Body of pancreas (tissue), 4 donors: ENCODE measurements at regions not wholly inside any gene's neighbourhood (a gene's known extent, or its start where the extent isn't known, plus 50 kb on each side); places are given as distances from the start of the nearest gene placed in this dataset.

Experiments
- ATAC-seq: fragments of 150-250 bp; one replicate; pipeline ENCODE4 v1.9.1; 2016
- DNase-seq, 4 donors: peaks; one replicate each; pipeline ENCODE4 v3.0.0-alpha.2; 2019
- H3K27ac ChIP-seq, 4 donors: fragments of 200-600 bp; sonication (generic); 1 replicate in 3 of 4; 2 replicates in 1 of 4; pipeline versions ENCODE4 v1.5.1 to v1.6.1; 2016 to 2019; ENCODE audit warnings: mild to moderate bottlenecking in 1 of 4, mixed read lengths in 1 of 4, moderate library complexity in 1 of 4
- H3K27me3 ChIP-seq, 2 donors: fragments of 200-600 bp; sonication (generic); one replicate each; pipeline ENCODE4 v1.6.0; 2016; ENCODE audit warnings: mild to moderate bottlenecking in 1 of 2
- H3K36me3 ChIP-seq, 2 donors: fragments of 200-600 bp; sonication (generic); replicated peaks in 1 of 2; 2 replicates each; pipeline ENCODE4 v1.5.1; 2016; ENCODE audit warnings: low read depth in 2 of 2; ENCODE audit not compliant: insufficient read depth in 1 of 2
- H3K4me1 ChIP-seq: fragments of 200-600 bp; sonication (generic); one replicate; pipeline ENCODE4 v1.6.0; 2016
- H3K4me3 ChIP-seq, 2 donors: fragments of 200-600 bp; sonication (generic); 1 replicate in 1 of 2; 2 replicates in 1 of 2; pipeline ENCODE4 v1.5.1; 2016 to 2019
- H3K9me3 ChIP-seq, 3 donors: fragments of 200-600 bp; sonication (generic); 1 replicate in 2 of 3; 2 replicates in 1 of 3; pipeline ENCODE4 v1.5.1; 2016
- POLR2A ChIP-seq, 3 donors: fragments of 450-650 bp; IDR thresholded peaks; one replicate each; pipeline ENCODE4 v1.6.1; 2016; ENCODE audit warnings: antibody characterized with exemption in 3 of 3, mild to moderate bottlenecking in 2 of 3
- WGBS, 2 donors: methylation state at CpG; one replicate each; pipeline ENCODE4 v1.1.5; 2017; 5-methylcytosine and 5-hydroxymethylcytosine counted together
- intact Hi-C: fragments of 100-400 bp; cut with DNase I; formaldehyde crosslinking; loops from one replicate; pipeline ENCODE4 v1.15.1; 2023
- TF ChIP-seq, protein P1 (sequence below), 7 experiments: fragments of 450-650 bp in 4 of 7; fragments of 200-600 bp in 3 of 7; sonication (generic) in 3 of 7; IDR thresholded peaks; one replicate each; pipeline ENCODE4 v1.5.1; 2016 to 2019; ENCODE audit warnings: antibody characterized with exemption in 7 of 7

DNA sequence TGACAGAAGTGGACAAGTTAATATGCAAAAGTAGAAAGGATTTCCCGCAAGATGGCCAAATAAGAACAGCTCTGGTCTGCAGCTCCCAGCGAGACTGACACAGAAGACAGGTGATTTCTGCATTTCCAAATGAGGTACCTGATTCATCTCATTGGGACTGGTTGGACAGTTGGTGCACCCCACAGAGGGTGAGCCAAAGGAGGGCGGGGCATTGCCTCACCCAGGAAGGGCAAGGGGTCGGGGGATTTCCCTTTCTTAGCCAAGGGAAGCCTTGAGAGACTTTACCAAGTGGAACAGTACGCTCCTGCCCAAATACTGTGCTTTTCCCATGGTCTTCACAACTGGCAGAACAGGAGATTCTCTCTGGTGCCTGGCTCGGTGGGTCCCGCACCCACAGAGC lies 191.3 kb downstream of the ALG10B start:
- no peaks in the 10 kb centered on the region for H3K9me3 ChIP-seq
- ATAC-seq (no peak), DNase-seq (no peak)
- TF ChIP-seq, protein P1, sequence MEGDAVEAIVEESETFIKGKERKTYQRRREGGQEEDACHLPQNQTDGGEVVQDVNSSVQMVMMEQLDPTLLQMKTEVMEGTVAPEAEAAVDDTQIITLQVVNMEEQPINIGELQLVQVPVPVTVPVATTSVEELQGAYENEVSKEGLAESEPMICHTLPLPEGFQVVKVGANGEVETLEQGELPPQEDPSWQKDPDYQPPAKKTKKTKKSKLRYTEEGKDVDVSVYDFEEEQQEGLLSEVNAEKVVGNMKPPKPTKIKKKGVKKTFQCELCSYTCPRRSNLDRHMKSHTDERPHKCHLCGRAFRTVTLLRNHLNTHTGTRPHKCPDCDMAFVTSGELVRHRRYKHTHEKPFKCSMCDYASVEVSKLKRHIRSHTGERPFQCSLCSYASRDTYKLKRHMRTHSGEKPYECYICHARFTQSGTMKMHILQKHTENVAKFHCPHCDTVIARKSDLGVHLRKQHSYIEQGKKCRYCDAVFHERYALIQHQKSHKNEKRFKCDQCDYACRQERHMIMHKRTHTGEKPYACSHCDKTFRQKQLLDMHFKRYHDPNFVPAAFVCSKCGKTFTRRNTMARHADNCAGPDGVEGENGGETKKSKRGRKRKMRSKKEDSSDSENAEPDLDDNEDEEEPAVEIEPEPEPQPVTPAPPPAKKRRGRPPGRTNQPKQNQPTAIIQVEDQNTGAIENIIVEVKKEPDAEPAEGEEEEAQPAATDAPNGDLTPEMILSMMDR (IDR thresholded peaks at IDR 0.05) = no peak
- no peak for TF ChIP-seq POLR2A (IDR thresholded peaks at IDR 0.05)
- H3K27me3 ChIP-seq = no peaks in the 10 kb centered on the region
- 70 to 73% methylated on average over 6 to 7 of the region's 7 CpGs for WGBS, 2 donors
- intact Hi-C loops = no loop called here
- H3K4me3 ChIP-seq = no peak overlapping the region
- no peaks in the 10 kb centered on the region for H3K36me3 ChIP-seq
- no peaks in the 10 kb centered on the region for H3K4me1 ChIP-seq
- no peak overlapping the region for H3K27ac ChIP-seq

DNA sequence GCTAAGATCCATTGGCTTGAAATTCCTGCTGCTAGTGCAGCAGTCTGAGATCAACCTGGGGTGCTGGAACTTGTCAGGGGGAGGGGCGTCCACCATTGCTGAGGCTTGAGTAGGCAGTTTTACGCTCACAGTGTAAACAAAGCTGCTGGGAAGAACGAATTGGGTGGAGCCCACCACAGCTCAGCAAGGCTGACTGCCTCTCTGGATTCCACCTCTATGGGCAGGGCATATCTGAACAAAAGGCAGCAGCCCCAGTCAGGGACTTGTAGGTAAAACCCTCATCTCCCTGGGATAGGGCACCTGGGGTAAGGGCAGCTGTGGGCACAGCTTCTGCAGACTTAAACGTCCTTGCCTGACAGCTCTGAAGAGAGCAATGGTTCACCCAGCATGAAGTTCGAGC lies 191.7 kb downstream of the ALG10B start:
- 20 to 28% methylated on average over 1 to 5 of the region's 5 CpGs for WGBS, 2 donors
- H3K9me3 ChIP-seq = no peaks in the 10 kb centered on the region
- no peak for DNase-seq
- no peak for ATAC-seq
- TF ChIP-seq POLR2A (IDR thresholded peaks at IDR 0.05) = no peak
- TF ChIP-seq, protein P1 (IDR thresholded peaks at IDR 0.05) = no peak
- H3K36me3 ChIP-seq = no peaks in the 10 kb centered on the region
- no peaks in the 10 kb centered on the region for H3K27me3 ChIP-seq
- no peak overlapping the region for H3K27ac ChIP-seq
- H3K4me3 ChIP-seq = no peak overlapping the region
- intact Hi-C loops = no loop called here
- no peaks in the 10 kb centered on the region for H3K4me1 ChIP-seq

DNA sequence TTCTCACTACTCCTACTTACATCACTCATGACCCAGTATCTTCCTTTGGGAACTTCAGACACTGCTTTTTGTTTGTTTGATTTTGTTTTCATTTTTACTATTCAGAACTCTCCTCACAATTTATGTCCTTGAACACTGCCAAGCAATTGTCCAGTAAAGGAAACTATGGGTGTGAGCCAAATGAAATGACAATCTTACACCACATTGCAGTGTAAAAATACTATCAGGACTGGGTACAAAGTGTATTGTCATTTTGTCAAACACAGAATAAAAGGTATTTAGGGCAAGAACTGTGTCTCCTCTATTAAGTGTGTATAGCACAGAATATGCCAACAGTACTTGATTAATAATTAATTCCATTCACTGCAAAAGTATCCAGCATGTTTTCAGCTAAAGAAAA lies 199.3 kb downstream of the ALG10B start:
- Histone ChIP-seq H3K4me3 (no peak overlapping the region), H3K4me1 (no peaks in the 10 kb centered on the region), H3K27ac (no peak overlapping the region), H3K9me3 (no peaks in the 10 kb centered on the region), H3K36me3 (no peaks in the 10 kb centered on the region), H3K27me3 (no peaks in the 10 kb centered on the region)
- ATAC-seq (no peak), DNase-seq (no peak)
- TF ChIP-seq, protein P1 (IDR thresholded peaks at IDR 0.05) = no peak
- intact Hi-C loops = no loop called here

DNA sequence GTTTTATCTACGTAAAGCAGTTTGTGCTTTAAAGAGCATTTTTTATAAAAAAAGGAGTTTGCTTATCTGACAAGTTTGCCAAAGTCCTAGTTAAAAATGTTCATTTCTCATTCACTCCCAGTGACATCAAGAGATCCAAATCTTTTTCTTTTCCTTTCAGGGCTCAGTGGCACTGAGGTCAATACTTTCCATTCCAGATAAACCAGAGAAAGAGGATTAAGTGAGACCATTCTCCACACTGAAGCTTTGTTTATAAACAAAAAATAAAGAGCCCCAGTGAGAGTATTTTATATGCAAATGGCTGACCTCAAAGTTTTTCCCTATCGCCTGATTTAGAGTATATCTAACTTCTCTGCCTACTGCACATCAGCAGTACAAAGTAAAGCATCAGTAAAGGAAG lies 199.8 kb downstream of the ALG10B start:
- Histone ChIP-seq H3K4me3 (no peak overlapping the region), H3K27me3 (no peaks in the 10 kb centered on the region), H3K4me1 (no peaks in the 10 kb centered on the region), H3K9me3 (no peaks in the 10 kb centered on the region), H3K27ac (no peak overlapping the region), H3K36me3 (no peaks in the 10 kb centered on the region)
- ATAC-seq (no peak), DNase-seq (no peak)
- TF ChIP-seq POLR2A (IDR thresholded peaks at IDR 0.05) = no peak
- TF ChIP-seq, protein P1 (IDR thresholded peaks at IDR 0.05) = no peak
- intact Hi-C loops = no loop called here
- WGBS, 2 donors = 13 to 21% methylated on average over 2 of the region's 2 CpGs

DNA sequence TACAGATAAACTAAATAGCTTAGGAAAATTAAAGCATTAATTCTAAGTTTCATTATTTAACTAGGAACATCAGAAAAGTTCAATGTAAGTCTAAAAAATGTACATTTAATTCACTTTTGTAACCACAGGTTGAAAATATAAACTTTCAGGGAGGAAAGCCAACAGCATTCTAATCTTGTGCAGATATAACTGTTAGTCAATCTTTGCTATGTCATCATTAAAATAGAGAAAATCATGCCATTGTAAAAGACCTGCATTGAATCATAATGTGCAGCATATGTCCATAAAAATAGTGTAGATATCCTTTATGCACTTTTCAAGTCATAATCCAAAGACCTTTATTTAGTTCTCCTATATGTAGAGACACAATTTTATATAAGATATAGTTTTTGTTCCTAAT lies 207.3 kb downstream of the ALG10B start:
- Histone ChIP-seq H3K9me3 (no peaks in the 10 kb centered on the region), H3K4me3 (no peak overlapping the region), H3K36me3 (no peaks in the 10 kb centered on the region), H3K27me3 (no peaks in the 10 kb centered on the region), H3K27ac (no peak overlapping the region), H3K4me1 (no peaks in the 10 kb centered on the region)
- no peak for DNase-seq
- no peak for ATAC-seq
- TF ChIP-seq POLR2A (IDR thresholded peaks at IDR 0.05) = no peak
- TF ChIP-seq, protein P1 (IDR thresholded peaks at IDR 0.05) = no peak
- intact Hi-C loops = no loop called here
